GM13976 (cell line): ENCODE measurements at regions not wholly inside any gene's neighbourhood (a gene's known extent, or its start where the extent isn't known, plus 50 kb on each side); places are given as distances from the start of the nearest gene placed in this dataset.
"Not testable (repeated sequence)": the region's sequence is repeated elsewhere in the genome, so short reads cannot be mapped to it uniquely, and the experiment has no call there.

ENCODE experiments used
- DNase-seq: peaks from one replicate; pipeline ENCODE4 v3.0.0; 2012; ENCODE audit warnings: low spot score
- in situ Hi-C: fragments of 300-500 bp; cut with MboI; formaldehyde crosslinking; loops from one replicate; pipeline ENCODE4 v1.12.0; 2022; ENCODE audit warnings: low sequenced_read_pairs, mixed read lengths, inconsistent platforms; ENCODE audit not compliant: unreplicated experiment
- TF ChIP-seq, protein P1 (sequence below): IDR thresholded peaks from 2 replicates; pipeline ENCODE4 v1.5.1; 2012; ENCODE audit warnings: borderline replicate concordance, mild to moderate bottlenecking; ENCODE audit not compliant: insufficient read depth; ENCODE audit errors: extremely low read depth, missing control alignments, control extremely low read depth

DNA sequence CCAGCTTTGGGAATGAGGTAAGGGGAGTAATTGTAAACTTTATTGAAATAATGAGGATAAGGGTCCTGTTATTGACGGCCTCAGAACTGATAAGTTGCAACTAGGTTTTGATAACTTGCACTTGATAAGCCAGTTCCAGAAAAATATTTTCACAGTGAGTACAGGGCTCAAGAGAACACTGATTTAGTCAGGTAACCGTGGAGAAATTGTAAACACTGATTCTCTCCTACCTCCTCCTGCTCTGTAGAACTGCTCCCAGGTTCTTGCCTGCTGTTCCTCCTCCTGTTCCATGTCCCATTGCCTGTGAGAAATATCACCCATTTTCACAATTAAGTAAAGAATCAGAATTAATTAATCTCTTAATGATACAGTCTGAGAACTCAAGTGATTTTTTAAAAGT is 55.0 kb upstream of the CXXC4 start:
- DNase-seq = no peak
- TF ChIP-seq, protein P1, sequence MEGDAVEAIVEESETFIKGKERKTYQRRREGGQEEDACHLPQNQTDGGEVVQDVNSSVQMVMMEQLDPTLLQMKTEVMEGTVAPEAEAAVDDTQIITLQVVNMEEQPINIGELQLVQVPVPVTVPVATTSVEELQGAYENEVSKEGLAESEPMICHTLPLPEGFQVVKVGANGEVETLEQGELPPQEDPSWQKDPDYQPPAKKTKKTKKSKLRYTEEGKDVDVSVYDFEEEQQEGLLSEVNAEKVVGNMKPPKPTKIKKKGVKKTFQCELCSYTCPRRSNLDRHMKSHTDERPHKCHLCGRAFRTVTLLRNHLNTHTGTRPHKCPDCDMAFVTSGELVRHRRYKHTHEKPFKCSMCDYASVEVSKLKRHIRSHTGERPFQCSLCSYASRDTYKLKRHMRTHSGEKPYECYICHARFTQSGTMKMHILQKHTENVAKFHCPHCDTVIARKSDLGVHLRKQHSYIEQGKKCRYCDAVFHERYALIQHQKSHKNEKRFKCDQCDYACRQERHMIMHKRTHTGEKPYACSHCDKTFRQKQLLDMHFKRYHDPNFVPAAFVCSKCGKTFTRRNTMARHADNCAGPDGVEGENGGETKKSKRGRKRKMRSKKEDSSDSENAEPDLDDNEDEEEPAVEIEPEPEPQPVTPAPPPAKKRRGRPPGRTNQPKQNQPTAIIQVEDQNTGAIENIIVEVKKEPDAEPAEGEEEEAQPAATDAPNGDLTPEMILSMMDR = no peak
- in situ Hi-C loops = no loop called here

DNA sequence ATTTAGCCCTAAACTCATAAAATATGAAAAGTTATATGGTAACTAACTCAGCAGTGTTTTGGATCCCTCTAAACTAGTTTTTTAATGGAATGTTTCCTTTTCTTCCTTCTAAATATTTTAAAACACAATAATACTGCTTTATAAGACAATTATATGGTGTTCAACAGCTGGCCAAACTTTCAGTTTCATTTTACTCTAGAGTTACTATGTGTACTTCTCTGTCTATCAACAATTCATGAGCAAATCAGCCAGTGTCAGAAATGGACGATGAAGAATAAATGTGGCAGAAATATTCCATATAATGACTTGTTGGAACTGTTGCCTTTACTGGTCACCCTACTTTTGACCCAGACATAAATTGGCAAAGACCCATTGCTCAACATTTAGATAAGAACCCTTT is 64.8 kb upstream of the CXXC4 start:
- in situ Hi-C loops = no loop called here
- DNase-seq = no peak
- TF ChIP-seq, protein P1 = no peak

DNA sequence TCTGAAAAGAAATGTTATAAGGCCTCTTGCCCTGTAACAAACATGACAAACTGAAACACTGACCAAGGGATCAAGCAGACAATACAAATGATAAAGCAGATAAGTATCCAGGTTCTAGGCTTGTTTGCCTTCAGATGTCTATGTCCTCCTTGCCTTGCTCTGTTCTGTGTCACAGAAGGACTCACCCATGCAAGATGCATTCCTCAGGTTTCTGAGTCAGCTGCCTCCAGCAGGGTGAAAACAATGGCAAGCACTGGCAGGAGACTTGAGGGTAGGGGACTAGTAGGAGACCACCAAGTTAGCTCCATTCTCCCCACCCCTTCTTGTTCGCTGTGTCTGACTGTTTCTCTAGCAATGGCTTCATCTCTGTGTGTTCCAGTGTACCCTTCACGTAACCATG is 76.6 kb upstream of the CXXC4 start:
- TF ChIP-seq, protein P1 = no peak
- DNase-seq = no peak
- in situ Hi-C loops = no loop called here

DNA sequence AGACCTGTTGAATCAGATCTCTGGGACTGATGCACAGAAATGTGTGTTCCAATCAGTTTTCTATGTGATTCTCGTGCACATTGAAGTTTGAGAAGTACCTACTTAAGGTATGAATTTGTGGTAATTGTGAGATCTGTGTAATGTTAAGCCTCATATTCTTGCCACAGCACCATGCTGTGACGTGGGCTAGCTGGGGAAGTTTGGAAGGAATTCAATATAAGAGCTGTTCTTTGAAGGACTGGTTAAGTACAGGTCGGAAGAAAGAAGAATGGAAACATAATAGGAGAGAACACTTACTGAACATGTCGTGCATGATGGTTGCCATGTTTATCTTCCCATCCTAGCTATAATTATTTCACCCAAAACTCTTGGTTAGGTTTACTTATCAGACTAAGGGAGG is 79.7 kb upstream of the CXXC4 start:
- TF ChIP-seq, protein P1 = no peak
- DNase-seq = no peak
- in situ Hi-C loops = no loop called here

DNA sequence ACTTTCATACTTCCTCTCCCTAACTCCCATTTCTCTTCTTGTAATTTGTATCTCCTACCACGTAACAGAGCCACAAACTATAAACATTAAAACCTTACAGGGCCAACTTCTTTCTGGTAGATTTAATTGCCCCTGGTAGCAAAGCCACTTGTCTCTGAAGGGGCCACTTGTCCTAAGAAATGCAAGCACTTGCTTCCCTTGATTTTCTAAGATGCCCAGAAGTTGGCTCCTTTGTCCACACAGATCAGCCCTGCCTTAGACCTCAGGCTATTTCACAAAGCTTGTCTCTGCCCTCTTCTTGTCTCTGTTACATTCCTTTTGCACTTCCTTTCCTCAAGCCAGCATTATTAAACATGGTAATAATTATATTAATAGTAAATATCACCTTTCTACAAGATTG is 80.6 kb upstream of the CXXC4 start:
- in situ Hi-C loops = no loop called here
- no peak for DNase-seq
- TF ChIP-seq, protein P1 = no peak

DNA sequence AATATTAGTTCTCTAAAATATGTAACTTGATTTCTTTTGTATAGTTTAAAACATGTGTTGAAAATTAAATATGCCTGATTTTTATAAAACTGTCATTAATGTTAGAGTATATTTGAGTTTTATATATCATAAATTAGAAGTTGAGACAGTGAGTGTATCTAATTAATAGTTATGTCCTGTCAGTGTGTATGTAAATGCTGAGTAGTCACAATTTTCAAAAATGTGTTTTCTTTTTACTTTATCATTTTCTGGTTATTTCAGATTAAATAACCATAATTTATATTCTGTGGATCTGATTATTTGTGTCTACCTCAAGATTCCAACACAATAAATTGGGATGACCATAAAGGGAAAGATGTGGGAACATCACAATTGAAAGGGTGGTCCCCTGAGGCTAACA is 82.7 kb upstream of the CXXC4 start:
- in situ Hi-C loops = no loop called here

DNA sequence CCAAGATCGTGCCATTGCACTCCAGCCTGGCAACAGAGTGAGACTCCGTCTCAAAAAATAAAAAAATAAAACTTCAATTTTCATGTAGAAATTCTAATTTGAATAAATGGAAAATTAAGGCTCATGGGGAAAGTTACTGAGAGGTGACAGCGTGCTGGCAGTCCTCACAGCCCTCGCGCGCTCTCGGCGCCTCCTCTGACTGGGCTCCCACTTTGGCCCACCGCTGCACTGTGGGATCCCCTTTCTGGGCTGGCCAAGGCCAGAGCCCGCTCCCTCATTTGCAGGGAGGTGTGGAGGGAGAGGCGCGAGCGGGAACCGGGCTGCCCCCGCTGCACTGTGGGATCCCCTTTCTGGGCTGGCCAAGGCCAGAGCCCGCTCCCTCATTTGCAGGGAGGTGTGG is 86.8 kb upstream of the CXXC4 start:
- in situ Hi-C loops, DNase-seq: not testable (repeated sequence)

More for the DNA sequence above, 82.7 kb upstream of the CXXC4 start:
- TF ChIP-seq, protein P1 = no peak
- DNase-seq = no peak

DNA sequence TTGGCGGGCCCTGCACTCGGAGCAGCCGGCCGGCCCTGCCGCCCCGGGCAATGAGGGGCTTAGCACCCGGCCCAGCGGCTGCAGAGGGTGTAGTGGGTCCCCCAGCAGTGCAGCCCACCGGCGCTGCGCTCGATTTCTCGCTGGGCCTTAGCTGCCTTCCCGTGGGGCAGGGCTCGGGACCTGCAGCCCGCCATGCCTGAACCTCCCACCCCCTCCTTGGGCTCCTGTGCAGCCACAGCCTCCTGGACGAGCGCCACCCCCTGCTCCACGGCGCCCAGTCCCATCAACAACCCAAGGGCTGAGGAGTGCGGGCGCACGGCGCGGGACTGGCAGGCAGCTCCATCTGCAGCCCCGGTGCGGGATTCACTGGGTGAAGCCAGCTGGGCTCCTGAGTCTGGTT is 87.4 kb upstream of the CXXC4 start:
- DNase-seq, in situ Hi-C loops: not testable (repeated sequence)
